Astrocyte of the spinal cord (primary cell): ENCODE measurements at regions not wholly inside any gene's neighbourhood (a gene's known extent, or its start where the extent isn't known, plus 50 kb on each side); places are given as distances from the start of the nearest gene placed in this dataset.

Experiments used
- DNase-seq: peaks from one replicate; pipeline ENCODE4 v3.0.0; 2011; ENCODE audit warnings: low read depth, low spot score
- H3K4me3 ChIP-seq: 2 replicates; pipeline ENCODE4 v1.5.1; 2011; ENCODE audit warnings: low read depth, mild to moderate bottlenecking, low read length, moderate library complexity
- in situ Hi-C: cut with HindIII; loops from 2 replicates; pipeline ENCODE4 v1.10.0; 2017; ENCODE audit warnings: low sequenced_read_pairs
- TF ChIP-seq, protein P1 (sequence below): IDR thresholded peaks from 2 replicates; pipeline ENCODE4 v1.5.1; 2012; ENCODE audit warnings: low read depth, mild to moderate bottlenecking, low read length, inconsistent platforms

DNA sequence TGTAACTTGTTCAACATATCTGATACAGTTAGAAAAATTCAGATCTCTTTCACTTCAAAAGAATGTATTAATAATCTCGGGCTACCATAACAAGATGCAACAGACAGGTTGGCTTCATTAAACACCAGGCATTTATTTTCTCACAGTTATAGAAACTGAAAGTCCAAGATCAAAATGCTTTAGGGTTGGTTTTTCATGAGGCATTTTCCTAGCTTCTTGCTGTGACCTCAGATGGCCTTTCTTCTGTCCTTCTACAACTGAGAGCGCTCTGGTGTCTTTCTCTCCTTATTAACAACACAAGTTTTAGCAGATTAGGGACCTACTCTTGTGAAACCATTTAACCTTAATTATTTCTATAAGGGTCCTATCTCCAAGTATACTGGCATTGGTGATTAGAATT is 452.5 kb downstream of the ZNF804A start:
- in situ Hi-C loops = no loop called here
- TF ChIP-seq, protein P1, sequence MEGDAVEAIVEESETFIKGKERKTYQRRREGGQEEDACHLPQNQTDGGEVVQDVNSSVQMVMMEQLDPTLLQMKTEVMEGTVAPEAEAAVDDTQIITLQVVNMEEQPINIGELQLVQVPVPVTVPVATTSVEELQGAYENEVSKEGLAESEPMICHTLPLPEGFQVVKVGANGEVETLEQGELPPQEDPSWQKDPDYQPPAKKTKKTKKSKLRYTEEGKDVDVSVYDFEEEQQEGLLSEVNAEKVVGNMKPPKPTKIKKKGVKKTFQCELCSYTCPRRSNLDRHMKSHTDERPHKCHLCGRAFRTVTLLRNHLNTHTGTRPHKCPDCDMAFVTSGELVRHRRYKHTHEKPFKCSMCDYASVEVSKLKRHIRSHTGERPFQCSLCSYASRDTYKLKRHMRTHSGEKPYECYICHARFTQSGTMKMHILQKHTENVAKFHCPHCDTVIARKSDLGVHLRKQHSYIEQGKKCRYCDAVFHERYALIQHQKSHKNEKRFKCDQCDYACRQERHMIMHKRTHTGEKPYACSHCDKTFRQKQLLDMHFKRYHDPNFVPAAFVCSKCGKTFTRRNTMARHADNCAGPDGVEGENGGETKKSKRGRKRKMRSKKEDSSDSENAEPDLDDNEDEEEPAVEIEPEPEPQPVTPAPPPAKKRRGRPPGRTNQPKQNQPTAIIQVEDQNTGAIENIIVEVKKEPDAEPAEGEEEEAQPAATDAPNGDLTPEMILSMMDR = no peak
- DNase-seq = no peak
- H3K4me3 ChIP-seq = no peak overlapping the region

DNA sequence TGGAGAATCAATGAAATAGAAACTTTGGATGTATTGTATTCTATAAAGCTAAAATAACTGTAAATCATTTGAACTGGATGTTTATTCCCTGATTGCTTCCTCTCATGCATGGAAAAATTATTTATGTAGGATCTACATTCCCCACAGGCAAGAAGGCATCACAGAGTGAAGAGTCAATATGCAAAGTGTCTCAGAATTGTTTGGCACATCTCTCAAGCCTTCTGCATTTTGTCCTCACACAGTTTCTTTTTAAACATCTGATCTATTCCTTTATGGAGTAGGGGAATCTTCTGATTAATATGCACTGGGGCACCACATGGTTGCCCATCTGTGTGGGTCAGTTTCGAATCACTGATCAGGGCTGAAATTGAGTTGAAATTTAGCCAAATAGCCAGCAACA is 465.4 kb downstream of the ZNF804A start:
- in situ Hi-C loops = no loop called here
- no peak overlapping the region for H3K4me3 ChIP-seq
- DNase-seq = no peak
- TF ChIP-seq, protein P1 = no peak

DNA sequence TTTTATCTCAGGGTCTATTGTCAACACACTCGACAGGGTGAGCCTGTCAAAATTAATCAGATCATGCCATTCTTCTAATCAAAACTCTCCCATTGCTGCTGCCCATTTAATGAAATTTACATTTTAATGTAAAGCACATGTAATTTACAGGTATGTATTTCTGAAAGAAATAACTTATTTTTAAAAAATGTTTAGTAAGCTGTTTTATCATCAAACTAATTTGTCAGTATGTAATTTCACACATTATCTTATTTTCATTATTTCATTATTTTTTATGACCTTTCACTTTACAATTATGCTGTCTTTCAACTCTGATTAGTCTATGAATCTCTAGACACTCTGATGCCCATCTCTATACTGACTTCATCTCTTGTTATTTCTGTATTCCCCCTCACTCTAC is 467.8 kb downstream of the ZNF804A start:
- no peak overlapping the region for H3K4me3 ChIP-seq
- TF ChIP-seq, protein P1 = no peak
- in situ Hi-C loops = no loop called here
- no peak for DNase-seq

DNA sequence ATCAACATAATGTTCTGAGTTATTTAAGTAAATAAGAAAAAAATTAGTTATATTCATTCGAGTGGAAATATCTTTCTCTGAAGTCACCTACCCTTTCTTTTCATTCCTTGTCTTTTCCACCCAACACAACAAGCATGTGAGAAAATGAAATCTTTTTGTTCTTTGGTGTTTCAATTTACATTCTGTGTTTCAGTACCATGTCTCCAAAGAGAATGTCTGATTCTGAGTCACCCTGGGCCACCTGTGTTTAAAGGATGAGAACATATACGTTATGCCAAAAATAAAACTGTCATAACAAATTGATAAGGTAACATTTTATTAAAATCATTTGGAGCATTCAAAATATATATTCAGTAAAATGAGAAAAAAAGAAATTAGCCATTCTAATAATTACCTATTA is 470.8 kb downstream of the ZNF804A start:
- TF ChIP-seq, protein P1 = no peak
- no peak for DNase-seq
- no peak overlapping the region for H3K4me3 ChIP-seq
- in situ Hi-C loops = no loop called here

DNA sequence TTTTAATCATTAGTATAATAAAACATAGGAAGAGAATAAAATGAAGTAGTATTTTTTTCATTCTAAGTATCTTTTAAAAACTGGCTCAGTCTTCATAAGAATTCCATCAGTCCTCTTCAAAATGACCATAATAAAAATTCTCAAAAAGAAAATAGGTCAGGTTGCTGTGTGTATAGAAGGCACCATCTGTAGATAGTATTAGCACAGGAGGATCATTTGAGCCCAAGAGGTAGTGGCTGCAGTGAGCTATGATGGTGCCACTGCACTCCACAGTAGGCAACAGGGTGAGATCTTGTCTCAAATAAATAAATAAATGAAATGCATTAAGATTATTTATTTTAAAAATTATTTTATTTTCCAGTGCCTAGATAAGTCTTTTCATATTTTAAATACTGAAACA is 475.8 kb downstream of the ZNF804A start:
- in situ Hi-C loops = no loop called here
- TF ChIP-seq, protein P1 = no peak
- DNase-seq = no peak
- no peak overlapping the region for H3K4me3 ChIP-seq

DNA sequence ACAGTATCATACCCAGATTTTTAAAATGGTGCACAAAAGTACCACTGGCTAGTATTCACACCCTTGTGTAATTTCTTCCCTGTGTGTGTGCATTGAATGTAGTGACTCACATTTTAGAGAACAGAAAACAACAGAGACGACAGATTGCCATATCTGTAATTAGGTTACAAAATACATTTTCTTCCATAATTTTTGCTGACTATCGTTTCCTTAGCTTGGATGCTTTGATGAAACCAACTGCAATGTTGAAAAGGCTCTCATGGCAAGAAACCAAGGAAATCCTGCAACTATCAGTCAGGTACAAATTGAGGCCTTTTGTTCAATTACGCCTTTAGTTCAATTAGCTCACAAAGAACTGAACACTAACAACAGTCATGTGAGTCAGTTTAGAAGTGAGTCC is 484.4 kb downstream of the ZNF804A start:
- in situ Hi-C loops = no loop called here
- no peak overlapping the region for H3K4me3 ChIP-seq
- no peak for DNase-seq
- TF ChIP-seq, protein P1 = no peak

DNA sequence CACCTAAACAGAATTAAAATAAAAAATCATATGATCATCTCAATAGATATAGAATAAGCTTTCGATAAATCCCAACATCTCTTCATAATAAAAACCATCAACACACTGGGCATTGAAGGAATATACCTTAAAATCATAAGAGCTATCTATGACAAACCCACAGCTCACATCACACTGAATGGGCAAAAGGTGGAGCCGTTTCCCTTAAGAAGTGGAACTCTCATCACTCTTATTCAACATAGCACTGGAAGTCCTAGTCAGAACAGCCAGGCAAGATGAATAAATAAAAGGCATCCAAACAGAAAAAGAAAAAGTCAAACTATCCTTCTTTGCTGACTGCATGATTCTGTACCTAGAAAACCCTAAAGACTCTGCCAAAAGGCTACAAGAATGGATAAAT is 510.3 kb downstream of the ZNF804A start:
- TF ChIP-seq, protein P1 = no peak
- no peak for DNase-seq
- no peak overlapping the region for H3K4me3 ChIP-seq
- in situ Hi-C loops = no loop called here
